Liver (tissue), 7 donors: ENCODE measurements at regions not wholly inside any gene's neighbourhood (a gene's known extent, or its start where the extent isn't known, plus 50 kb on each side); places are given as distances from the start of the nearest gene placed in this dataset.

ENCODE experiments used
- DNase-seq: peaks from one replicate; pipeline ENCODE4 v3.0.0-alpha.2; 2017; ENCODE audit warnings: low spot score
- H3K27ac ChIP-seq, 2 donors: one replicate each; pipeline ENCODE4 v1.7.0; 2013; ENCODE audit warnings: inconsistent platforms in 2 of 2, low read length in 2 of 2, control low read depth in 1 of 2, low read depth in 1 of 2, mild to moderate bottlenecking in 1 of 2
- H3K27me3 ChIP-seq, 4 donors: one replicate each; pipeline versions ENCODE4 v1.6.1 to v1.7.0; 2013; ENCODE audit warnings: low read length in 3 of 4, inconsistent platforms in 1 of 4, mild to moderate bottlenecking in 1 of 4, moderate library complexity in 1 of 4; ENCODE audit not compliant: control insufficient read depth in 4 of 4, insufficient read depth in 4 of 4
- H3K36me3 ChIP-seq, 4 donors: one replicate each; pipeline versions ENCODE4 v1.6.1 to v1.7.0; 2013; ENCODE audit warnings: low read length in 3 of 4, mild to moderate bottlenecking in 3 of 4, low read depth in 1 of 4, moderate library complexity in 1 of 4; ENCODE audit not compliant: control insufficient read depth in 4 of 4, insufficient read depth in 3 of 4
- H3K4me1 ChIP-seq, 4 donors: one replicate each; pipeline versions ENCODE4 v1.6.1 to v1.7.0; 2013; ENCODE audit warnings: low read length in 3 of 4, mild to moderate bottlenecking in 3 of 4, moderate library complexity in 1 of 4; ENCODE audit not compliant: control insufficient read depth in 4 of 4, insufficient read depth in 4 of 4
- H3K4me3 ChIP-seq, 3 donors: one replicate each; pipeline versions ENCODE4 v1.6.1 to v1.7.0; 2013; ENCODE audit warnings: low read length in 3 of 3, control low read depth in 1 of 3, low read depth in 1 of 3, mild to moderate bottlenecking in 1 of 3
- H3K9ac ChIP-seq, 2 donors: one replicate each; pipeline ENCODE4 v1.7.0; 2013; ENCODE audit warnings: low read length in 2 of 2, mild to moderate bottlenecking in 2 of 2, moderate library complexity in 2 of 2, control low read depth in 1 of 2, low read depth in 1 of 2
- H3K9me3 ChIP-seq, 4 donors: one replicate each; pipeline versions ENCODE4 v1.6.1 to v1.7.0; 2013; ENCODE audit warnings: low read length in 3 of 4; ENCODE audit not compliant: control insufficient read depth in 4 of 4
- EGR1 ChIP-seq, 2 donors: IDR thresholded peaks; 2 replicates each; pipeline ENCODE4 v1.6.1; 2016 to 2018; ENCODE audit warnings: antibody characterized with exemption in 2 of 2, low read depth in 2 of 2
- FOXA1 ChIP-seq: IDR thresholded peaks from 2 replicates; pipeline ENCODE4 v1.6.1; 2016; ENCODE audit warnings: antibody characterized with exemption
- FOXA2 ChIP-seq: IDR thresholded peaks from 2 replicates; pipeline ENCODE4 v1.6.1; 2016; ENCODE audit warnings: antibody characterized with exemption
- HNF4A ChIP-seq, 2 donors: conservative IDR thresholded peaks; 2 replicates each; pipeline ENCODE4 v1.6.1; 2016; ENCODE audit warnings: antibody characterized with exemption in 2 of 2, mild to moderate bottlenecking in 2 of 2
- HNF4G ChIP-seq: IDR thresholded peaks from 2 replicates; pipeline ENCODE4 v1.6.1; 2016; ENCODE audit warnings: antibody characterized with exemption
- JUND ChIP-seq, 2 donors: IDR thresholded peaks; 2 replicates each; pipeline ENCODE4 v1.6.1; 2016; ENCODE audit warnings: antibody characterized with exemption in 2 of 2
- NR2F2 ChIP-seq: IDR thresholded peaks from 2 replicates; pipeline ENCODE4 v1.6.1; 2016; ENCODE audit warnings: antibody characterized with exemption
- RAD21 ChIP-seq, 2 donors: IDR thresholded peaks; 2 replicates each; pipeline ENCODE4 v1.6.1; 2016; ENCODE audit warnings: antibody characterized with exemption in 2 of 2, mild to moderate bottlenecking in 2 of 2
- SP1 ChIP-seq: IDR thresholded peaks from 2 replicates; pipeline ENCODE4 v1.6.1; 2018; ENCODE audit warnings: antibody characterized with exemption, mild to moderate bottlenecking
- TAF1 ChIP-seq: conservative IDR thresholded peaks from 2 replicates; pipeline ENCODE4 v1.6.1; 2016; ENCODE audit warnings: antibody characterized with exemption, mild to moderate bottlenecking
- YY1 ChIP-seq: IDR thresholded peaks from 2 replicates; pipeline ENCODE4 v1.6.1; 2016; ENCODE audit warnings: antibody characterized with exemption, mild to moderate bottlenecking
- ZBTB33 ChIP-seq: IDR thresholded peaks from 2 replicates; pipeline ENCODE4 v1.6.1; 2016; ENCODE audit warnings: antibody characterized with exemption
- WGBS: extraction: QIAGEN DNeasy Blood & Tissue Kit; methylation state at CpG from one replicate; pipeline ENCODE4 v1.1.7; 2013; 5-methylcytosine and 5-hydroxymethylcytosine counted together
- TF ChIP-seq, protein P1 (sequence below): IDR thresholded peaks from 2 replicates; pipeline ENCODE4 v1.6.1; 2016; ENCODE audit warnings: antibody characterized with exemption
- donor health status: healthy.
- donor health status: healthy.
- donor health status: healthy.
- donor health status: healthy.

- no peaks in the 10 kb centered on the region for H3K36me3 ChIP-seq
- DNase-seq = no peak
These were observed 599.8 kb downstream of the COL12A1 start for GRCh38 chr6:74605922-74606581.

GRCh38 chr6:74604279-74604678 lies 601.6 kb downstream of the COL12A1 start:
- Histone ChIP-seq H3K36me3 (no peaks in the 10 kb centered on the region), H3K27me3 (no peaks in the 10 kb centered on the region), H3K9me3 (no peaks in the 10 kb centered on the region), H3K9ac (no peak overlapping the region), H3K4me1 (no peaks in the 10 kb centered on the region), H3K4me3 (no peak overlapping the region), H3K27ac (no peak overlapping the region)
- TF ChIP-seq SP1 = no peak
- no peak for TF ChIP-seq FOXA2
- TF ChIP-seq HNF4G = no peak
- TF ChIP-seq, protein P1, sequence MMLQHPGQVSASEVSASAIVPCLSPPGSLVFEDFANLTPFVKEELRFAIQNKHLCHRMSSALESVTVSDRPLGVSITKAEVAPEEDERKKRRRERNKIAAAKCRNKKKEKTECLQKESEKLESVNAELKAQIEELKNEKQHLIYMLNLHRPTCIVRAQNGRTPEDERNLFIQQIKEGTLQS = no peak
- no peak for DNase-seq
- WGBS = 79% methylated on average over 3 of the region's 3 CpGs

More at GRCh38 chr6:74605922-74606581, 599.8 kb downstream of the COL12A1 start:
- H3K9me3 ChIP-seq = no peaks in the 10 kb centered on the region
- WGBS = 84% methylated on average over 3 of the region's 3 CpGs
- no peak overlapping the region for H3K27ac ChIP-seq
- TF ChIP-seq RAD21 (IDR thresholded peaks at IDR 0.05) = no peak
- TF ChIP-seq HNF4A (conservative IDR thresholded peaks at IDR 0.05) = no peak
- no peak for TF ChIP-seq ZBTB33
- no peak for TF ChIP-seq JUND (IDR thresholded peaks at IDR 0.05)
- no peaks in the 10 kb centered on the region for H3K27me3 ChIP-seq
- no peak overlapping the region for H3K4me3 ChIP-seq
- no peaks in the 10 kb centered on the region for H3K4me1 ChIP-seq
- H3K9ac ChIP-seq = no peak overlapping the region

DNA sequence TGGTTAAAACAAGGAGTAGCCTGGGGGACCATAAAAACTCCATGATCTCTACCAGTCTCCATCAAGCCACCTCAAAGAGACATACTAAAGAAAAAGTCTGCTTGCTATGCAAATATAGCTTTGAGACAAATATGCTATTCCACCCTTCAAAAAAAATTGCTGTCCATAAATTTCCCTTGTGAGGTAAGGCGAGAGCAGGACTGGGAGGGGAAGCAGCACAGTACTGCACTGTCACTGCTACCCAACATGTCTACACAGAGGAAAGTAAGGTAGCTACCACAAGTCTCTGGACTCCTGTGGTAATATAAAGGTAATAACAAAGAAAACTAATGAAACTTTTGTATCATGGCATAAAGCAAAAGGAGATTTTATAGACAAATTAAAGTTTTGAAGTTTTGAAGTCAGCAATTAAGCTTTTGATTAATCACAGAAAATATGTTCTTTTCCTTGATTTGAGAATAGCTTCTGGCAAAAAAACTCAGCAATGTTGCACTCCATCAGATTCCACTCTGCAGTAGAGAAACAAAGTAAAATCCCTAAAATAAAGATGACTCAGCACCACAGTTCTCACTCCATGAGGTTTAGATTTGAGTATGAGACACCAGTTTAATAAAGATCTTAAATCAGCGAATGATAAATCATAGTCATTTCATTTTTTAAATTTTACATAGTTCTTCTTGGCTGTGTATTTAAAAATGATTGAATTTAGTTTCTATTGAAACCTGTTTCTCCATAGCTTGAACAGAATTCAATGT lies 602.4 kb downstream of the COL12A1 start:
- H3K4me1 ChIP-seq = no peaks in the 10 kb centered on the region
- WGBS = 67% methylated on average over 2 of the region's 2 CpGs
- no peaks in the 10 kb centered on the region for H3K27me3 ChIP-seq
- H3K4me3 ChIP-seq = no peak overlapping the region
- DNase-seq = no peak
- TF ChIP-seq NR2F2 (no peak), YY1 (no peak), RAD21 (IDR thresholded peaks at IDR 0.05) (no peak)
- H3K27ac ChIP-seq = no peak overlapping the region
- no peaks in the 10 kb centered on the region for H3K36me3 ChIP-seq
- H3K9me3 ChIP-seq = no peaks in the 10 kb centered on the region
- no peak overlapping the region for H3K9ac ChIP-seq

GRCh38 chr6:74602206-74602605 lies 603.6 kb downstream of the COL12A1 start:
- no peak overlapping the region for H3K27ac ChIP-seq
- H3K9me3 ChIP-seq = no peaks in the 10 kb centered on the region
- TF ChIP-seq JUND (IDR thresholded peaks at IDR 0.05) (no peak), TAF1 (no peak), SP1 (no peak), HNF4A (conservative IDR thresholded peaks at IDR 0.05) (no peak), FOXA2 (no peak), FOXA1 (no peak), YY1 (no peak), EGR1 (IDR thresholded peaks at IDR 0.05; ENCODE audit: low read depth in 2 of 2) (no peak)
- TF ChIP-seq, protein P1 = no peak
- H3K4me3 ChIP-seq = no peak overlapping the region
- 90% methylated on average over 3 of the region's 3 CpGs for WGBS
- no peaks in the 10 kb centered on the region for H3K4me1 ChIP-seq
- H3K9ac ChIP-seq = no peak overlapping the region
- H3K27me3 ChIP-seq = no peaks in the 10 kb centered on the region
- H3K36me3 ChIP-seq = no peaks in the 10 kb centered on the region
- no peak for DNase-seq
